HG02759 (cell line): ENCODE measurements at regions not wholly inside any gene's neighbourhood (a gene's known extent, or its start where the extent isn't known, plus 50 kb on each side); places are given as distances from the start of the nearest gene placed in this dataset.
"Not testable (repeated sequence)": the region's sequence is repeated elsewhere in the genome, so short reads cannot be mapped to it uniquely, and the experiment has no call there.

Source experiments
- ATAC-seq: cut with Tn5 transposase; IDR thresholded peaks from one replicate; pipeline ENCODE4 v1.9.1; 2021; ENCODE audit warnings: mild to moderate bottlenecking, moderate library complexity; ENCODE audit not compliant: unreplicated experiment

- no peak for ATAC-seq
Measured at GRCh38 chr2:215722986-215723630, 287.2 kb upstream of the FN1 start.

GRCh38 chr2:215722125-215722524 is 286.3 kb upstream of the FN1 start:
- no peak for ATAC-seq

- not testable (repeated sequence) for ATAC-seq
Measured at GRCh38 chr2:215721515-215721914, 285.6 kb upstream of the FN1 start.

- no peak for ATAC-seq
Measured at GRCh38 chr2:215718890-215719289, 283.0 kb upstream of the FN1 start.

GRCh38 chr2:215718436-215718835 is 282.6 kb upstream of the FN1 start:
- ATAC-seq, result no peak

GRCh38 chr2:215717501-215718381 is 281.9 kb upstream of the FN1 start:
- no peak for ATAC-seq

- no peak for ATAC-seq
Measured at GRCh38 chr2:215716956-215717355, 281.1 kb upstream of the FN1 start.

- ATAC-seq, result no peak
Measured at GRCh38 chr2:215712871-215713790, 277.3 kb upstream of the FN1 start.

- no peak for ATAC-seq
Measured at GRCh38 chr2:215712219-215712868, 276.5 kb upstream of the FN1 start.

- ATAC-seq, result no peak
Measured at GRCh38 chr2:215711471-215712034, 275.7 kb upstream of the FN1 start.

- ATAC-seq, result no peak
Measured at GRCh38 chr2:215707608-215708007, 271.7 kb upstream of the FN1 start.

GRCh38 chr2:215705771-215706361 is 270.0 kb upstream of the FN1 start:
- no peak for ATAC-seq

GRCh38 chr2:215705281-215705680 is 269.4 kb upstream of the FN1 start:
- ATAC-seq, result no peak

GRCh38 chr2:215702116-215702902 is 266.4 kb upstream of the FN1 start:
- no peak for ATAC-seq

- ATAC-seq, result no peak
Measured at GRCh38 chr2:215699700-215700538, 264.1 kb upstream of the FN1 start.

GRCh38 chr2:215699018-215699417 is 263.1 kb upstream of the FN1 start:
- no peak for ATAC-seq

GRCh38 chr2:215698566-215698965 is 262.7 kb upstream of the FN1 start:
- no peak for ATAC-seq

- ATAC-seq, result no peak
Measured at GRCh38 chr2:215697496-215697895, 261.6 kb upstream of the FN1 start.
